T-helper 2 cell treated with Interferon-gamma antibody and Interleukin-4, amounts not matched to agents 100 ng/mL and 5 ng/mL, for 36 hours (primary cell): ENCODE measurements at regions not wholly inside any gene's neighbourhood (a gene's known extent, or its start where the extent isn't known, plus 50 kb on each side); places are given as distances from the start of the nearest gene placed in this dataset.

Source experiments
- intact Hi-C: fragments of 100-400 bp; cut with micrococcal nuclease; formaldehyde crosslinking; loops from one replicate; pipeline ENCODE4 v1.15.1; 2023

- intact Hi-C loops, result loop anchor here (2.0 to 10.0 kb wide), 5 partner anchors 219 to 1133 kb away; partner anchors contain the start of genes HSPA13, NRIP1 and SAMSN1
Observed at GRCh38 chr21:15515908-15516307, 213.9 kb upstream of the USP25 start.

DNA sequence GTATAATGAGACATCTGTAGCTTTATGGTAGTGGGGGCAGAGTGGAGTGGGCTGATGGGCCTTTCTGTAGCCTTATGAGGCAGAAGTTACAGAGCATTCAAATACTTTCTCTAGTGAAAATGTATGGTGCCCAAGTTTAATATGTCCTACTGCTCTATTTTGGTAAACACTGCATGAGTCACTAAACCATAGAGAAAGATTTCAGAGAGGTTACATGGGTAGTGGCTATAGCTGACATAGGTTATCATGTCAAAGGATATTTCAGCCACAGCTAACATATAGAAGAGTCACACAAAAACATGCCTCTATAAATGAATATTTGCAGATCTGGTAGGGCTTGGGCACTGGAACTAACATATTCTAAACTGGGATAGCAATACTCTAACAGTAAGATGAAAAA lies 212.4 kb upstream of the USP25 start:
- intact Hi-C loops, result loop anchor here (10.0 kb wide), 3 partner anchors 217 to 453 kb away; partner anchors contain the start of gene NRIP1

DNA sequence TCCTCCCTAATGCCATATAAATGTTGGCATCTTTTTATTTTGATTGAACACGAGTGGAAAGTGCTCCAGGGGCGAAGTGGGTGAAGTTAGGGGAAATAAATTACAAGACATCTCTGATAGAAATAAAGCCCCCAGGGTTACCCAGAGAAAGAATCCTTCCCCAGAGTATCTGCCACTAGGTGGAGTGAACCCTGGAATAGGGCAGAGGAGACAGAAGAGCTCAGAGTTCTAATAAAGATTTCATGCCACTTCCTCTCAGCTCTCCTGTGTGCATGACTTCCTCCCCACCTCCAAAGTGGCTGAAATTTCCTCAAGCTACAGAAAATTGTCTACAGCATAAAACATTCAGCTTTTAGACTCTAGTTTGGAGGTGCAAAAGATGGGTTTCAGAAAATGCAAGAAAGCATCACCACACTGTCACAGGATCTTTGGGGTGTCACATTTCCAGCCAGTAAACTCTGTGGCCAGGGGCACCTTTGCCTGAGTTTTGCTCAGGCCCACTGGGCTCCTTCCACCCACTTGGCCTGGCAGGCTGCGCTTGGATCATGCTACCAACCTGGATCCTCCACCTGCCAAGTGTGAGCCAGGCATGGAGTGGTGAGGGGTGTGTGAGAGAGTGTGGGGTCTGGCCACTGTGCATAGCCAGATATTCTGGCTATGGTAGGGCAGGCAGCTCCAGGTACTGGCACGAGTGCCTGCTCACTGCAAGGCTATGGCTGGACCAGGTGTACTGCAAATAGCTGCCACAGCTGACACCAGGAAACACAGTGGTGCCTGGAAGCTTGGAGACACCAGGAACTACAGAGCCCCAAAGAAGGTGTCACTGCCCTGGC lies 208.8 kb upstream of the USP25 start:
- intact Hi-C loops, result no loop called here

- intact Hi-C loops, result no loop called here
Observed at GRCh38 chr21:15521644-15522001, 208.2 kb upstream of the USP25 start.

- intact Hi-C loops, result no loop called here
Observed at GRCh38 chr21:15522148-15522547, 207.6 kb upstream of the USP25 start.

- intact Hi-C loops, result no loop called here
Observed at GRCh38 chr21:15524855-15525254, 204.9 kb upstream of the USP25 start.

- intact Hi-C loops, result no loop called here
Observed at GRCh38 chr21:15526798-15527197, 203.0 kb upstream of the USP25 start.

GRCh38 chr21:15528346-15528745 lies 201.4 kb upstream of the USP25 start:
- intact Hi-C loops, result no loop called here

DNA sequence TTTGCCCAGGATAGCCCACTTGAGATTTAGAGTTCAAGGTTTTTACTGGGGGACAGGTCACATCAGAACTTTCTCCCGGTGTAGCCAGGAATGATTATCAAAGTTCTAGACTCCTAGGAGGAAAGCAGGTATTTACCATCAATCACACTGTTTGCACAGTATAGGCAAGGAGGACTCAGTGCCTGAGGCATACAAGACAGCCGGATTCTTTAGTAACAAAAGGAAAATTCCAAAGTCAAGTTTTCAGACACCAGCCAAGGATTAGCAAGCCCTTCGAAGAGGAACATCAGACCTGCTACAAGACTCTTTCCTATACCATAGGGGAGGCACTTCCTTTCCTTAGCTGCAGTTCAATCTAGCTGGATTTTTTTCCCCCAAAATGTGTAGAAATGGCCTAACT lies 197.8 kb upstream of the USP25 start:
- intact Hi-C loops, result no loop called here

GRCh38 chr21:15533618-15534017 lies 196.2 kb upstream of the USP25 start:
- intact Hi-C loops, result no loop called here

DNA sequence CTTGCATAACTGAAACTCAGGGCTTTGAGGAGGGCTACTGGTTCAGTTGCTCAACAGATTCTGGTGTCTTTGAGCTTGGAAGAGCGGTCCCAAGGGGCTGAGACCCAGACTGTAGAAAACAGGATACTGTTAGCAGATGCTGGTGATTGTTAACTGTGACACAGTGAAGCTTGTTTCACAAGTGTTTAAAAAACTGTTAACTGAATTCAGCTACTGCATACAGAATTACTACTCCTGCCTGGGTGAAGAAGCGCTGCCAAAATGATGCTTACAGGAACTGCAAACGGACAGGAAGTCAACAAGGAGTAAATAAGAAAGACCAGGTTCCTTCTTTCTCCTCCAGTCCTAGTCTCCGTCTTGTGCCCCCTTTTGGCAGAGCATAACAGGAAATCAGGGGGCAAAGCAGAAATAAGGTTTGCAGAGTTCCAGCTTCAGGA lies 195.3 kb upstream of the USP25 start:
- intact Hi-C loops, result no loop called here

DNA sequence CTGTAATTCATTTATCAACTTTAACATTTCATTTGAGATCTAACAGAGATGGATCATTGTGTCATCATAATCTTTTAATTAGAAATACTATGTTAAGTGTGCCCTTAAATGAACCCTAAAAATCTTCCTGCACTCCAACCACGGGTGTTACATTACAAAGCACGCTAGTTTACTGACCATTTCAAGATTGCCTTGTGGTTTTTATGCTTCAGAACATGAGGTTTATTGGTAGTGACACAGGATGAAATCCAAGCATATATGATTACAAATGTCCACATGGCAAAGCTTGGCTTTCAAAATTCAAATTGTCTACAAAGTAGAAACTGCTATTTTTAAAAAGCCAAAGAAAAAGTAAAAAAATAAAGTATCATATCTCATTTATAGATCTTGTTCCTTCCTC lies 190.4 kb upstream of the USP25 start:
- intact Hi-C loops, result no loop called here

DNA sequence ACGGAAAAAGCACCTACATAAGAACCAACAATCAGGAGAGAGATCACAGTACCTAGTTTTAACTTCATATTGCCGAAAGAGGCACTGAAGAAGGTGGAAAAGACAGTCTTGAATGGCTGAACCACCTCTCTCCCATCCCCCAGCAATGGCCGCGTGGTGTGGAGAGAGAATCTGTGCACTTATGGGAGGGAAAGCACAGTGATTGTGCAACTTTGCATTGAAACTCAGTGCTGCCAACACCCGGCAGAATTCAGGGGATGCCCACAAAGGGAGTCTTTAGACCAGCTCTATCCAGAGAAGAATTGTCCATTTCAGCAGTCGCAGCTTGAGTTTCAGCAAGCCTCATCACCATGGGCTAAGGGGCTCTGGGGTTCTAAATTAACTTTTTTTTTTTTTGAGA lies 186.3 kb upstream of the USP25 start:
- intact Hi-C loops, result no loop called here

GRCh38 chr21:15549671-15550070 lies 180.1 kb upstream of the USP25 start:
- intact Hi-C loops, result no loop called here

- intact Hi-C loops, result no loop called here
Observed at GRCh38 chr21:15552914-15553494, 176.8 kb upstream of the USP25 start.

GRCh38 chr21:15557925-15558324 lies 171.9 kb upstream of the USP25 start:
- intact Hi-C loops, result no loop called here

DNA sequence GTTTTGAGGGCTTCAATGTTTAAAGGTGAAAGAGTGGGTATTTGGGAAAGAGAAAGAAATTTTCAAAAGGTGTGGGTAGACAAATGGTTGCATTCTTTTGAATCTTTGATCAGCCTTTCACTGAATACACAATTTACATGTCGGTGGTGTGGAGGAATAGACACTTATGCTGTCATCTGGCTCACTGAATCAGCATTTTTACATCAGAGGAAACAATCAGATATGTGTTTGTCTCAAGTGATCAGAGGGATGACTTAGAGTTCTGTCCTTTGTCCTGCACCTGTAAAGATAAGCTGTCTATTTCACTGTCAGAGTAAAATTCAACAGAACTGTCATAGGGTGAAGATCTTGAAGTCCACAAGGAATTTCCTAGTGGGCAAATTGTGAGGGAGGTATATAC lies 170.9 kb upstream of the USP25 start:
- intact Hi-C loops, result no loop called here

GRCh38 chr21:15559660-15560059 lies 170.1 kb upstream of the USP25 start:
- intact Hi-C loops, result no loop called here

- intact Hi-C loops, result no loop called here
Observed at GRCh38 chr21:15560383-15561056, 169.3 kb upstream of the USP25 start.

DNA sequence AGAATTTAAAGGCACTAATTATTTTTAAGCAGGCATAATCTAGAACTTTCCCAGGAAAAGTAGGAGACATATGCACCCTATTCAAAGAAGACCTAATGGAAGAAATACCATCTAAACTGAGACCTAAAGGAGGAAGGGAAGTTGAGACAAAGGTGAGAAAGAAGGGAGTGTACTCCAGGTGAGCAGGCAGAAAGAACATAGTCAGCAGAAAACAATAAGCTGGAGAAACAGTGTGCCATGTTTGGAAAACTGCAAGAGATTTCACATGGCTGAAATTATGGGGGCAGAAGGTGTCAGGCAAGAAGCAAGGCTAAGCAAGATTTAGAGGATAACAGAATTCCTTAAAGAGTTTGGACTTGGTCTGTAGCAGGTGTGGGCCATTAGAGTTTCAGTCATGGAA lies 167.0 kb upstream of the USP25 start:
- intact Hi-C loops, result no loop called here

DNA sequence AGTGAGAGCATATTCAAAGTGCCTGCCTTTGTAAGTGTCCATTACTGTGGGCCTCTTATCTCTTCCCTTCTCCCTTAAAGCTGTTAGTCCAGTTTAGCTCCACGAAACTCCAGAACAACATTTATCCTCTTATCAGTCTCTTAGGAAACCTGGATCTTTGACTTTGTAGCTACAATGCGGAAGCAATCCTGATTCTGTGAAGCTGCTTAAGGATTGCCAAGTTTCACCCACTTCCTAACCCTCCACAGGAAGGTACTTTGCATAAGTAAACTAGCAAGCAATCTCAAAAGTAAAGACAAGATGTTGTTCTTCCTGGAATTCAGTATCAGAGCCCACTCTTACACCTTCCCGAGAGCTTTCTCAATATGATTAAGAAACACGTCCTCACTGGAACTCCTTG lies 164.9 kb upstream of the USP25 start:
- intact Hi-C loops, result no loop called here

GRCh38 chr21:15566703-15567102 lies 163.1 kb upstream of the USP25 start:
- intact Hi-C loops, result no loop called here
